GM21825 (cell line): ENCODE measurements at regions not wholly inside any gene's neighbourhood (a gene's known extent, or its start where the extent isn't known, plus 50 kb on each side); places are given as distances from the start of the nearest gene placed in this dataset.
"Not testable (repeated sequence)": the region's sequence is repeated elsewhere in the genome, so short reads cannot be mapped to it uniquely, and the experiment has no call there.

Experiments
- ATAC-seq: cut with Tn5 transposase; IDR thresholded peaks from one replicate; pipeline ENCODE4 v1.9.1; 2021; ENCODE audit warnings: mild to moderate bottlenecking, moderate library complexity; ENCODE audit not compliant: unreplicated experiment

GRCh38 chr18:21928925-21929324 lies 188.3 kb downstream of the MIB1 start:
- ATAC-seq, result no peak

GRCh38 chr18:21930177-21930576 lies 189.6 kb downstream of the MIB1 start:
- no peak for ATAC-seq

DNA sequence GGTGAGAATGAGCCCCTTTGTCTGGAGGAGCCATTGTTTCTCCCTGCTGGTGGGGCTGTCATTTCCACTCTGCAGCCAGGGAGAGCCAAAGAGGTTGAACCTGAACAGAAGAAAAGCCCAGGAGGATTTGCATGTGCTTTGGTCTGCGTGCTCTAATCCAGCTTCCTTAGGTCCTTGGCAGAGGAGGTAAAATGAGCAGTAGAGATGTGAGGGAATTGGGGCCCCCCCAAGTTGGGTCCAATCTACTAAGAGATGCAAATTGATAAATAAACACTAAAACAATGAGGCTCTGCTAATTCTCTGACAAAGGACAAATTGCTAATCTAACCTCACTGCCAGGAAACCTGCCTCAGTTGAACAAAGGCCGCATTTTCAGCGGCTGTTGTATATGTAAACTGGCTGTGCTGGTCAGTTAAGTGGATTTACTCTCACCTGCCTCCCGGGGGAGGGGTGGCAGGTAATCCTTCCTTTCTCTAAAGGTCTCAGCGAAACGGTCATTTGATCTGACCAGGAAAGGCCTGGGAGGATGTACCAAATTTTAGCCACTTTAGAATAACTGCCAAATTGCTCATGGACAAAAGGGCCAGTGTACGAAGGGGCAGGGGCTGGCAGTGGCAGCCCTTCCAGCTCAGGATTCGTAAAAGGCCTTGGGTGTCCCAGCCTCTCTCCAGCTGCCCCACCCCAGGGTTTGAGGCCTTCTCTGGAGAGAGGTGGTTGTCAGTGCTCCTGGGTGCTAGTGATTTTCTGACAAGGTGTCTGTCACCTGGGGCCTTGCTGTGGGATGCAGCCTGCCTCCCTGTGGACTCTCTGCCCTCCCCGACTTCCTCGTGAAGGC lies 193.6 kb downstream of the MIB1 start:
- no peak for ATAC-seq

GRCh38 chr18:21934766-21935015 lies 194.1 kb downstream of the MIB1 start:
- no peak for ATAC-seq

- ATAC-seq, result no peak
Measured at GRCh38 chr18:21943456-21943855, 202.9 kb downstream of the MIB1 start.

GRCh38 chr18:21949326-21950015 lies 208.9 kb downstream of the MIB1 start:
- ATAC-seq, result no peak

- ATAC-seq, result peak; percentile 93
Measured at GRCh38 chr18:21955757-21956652, 213.4 kb upstream of the GATA6 start.

DNA sequence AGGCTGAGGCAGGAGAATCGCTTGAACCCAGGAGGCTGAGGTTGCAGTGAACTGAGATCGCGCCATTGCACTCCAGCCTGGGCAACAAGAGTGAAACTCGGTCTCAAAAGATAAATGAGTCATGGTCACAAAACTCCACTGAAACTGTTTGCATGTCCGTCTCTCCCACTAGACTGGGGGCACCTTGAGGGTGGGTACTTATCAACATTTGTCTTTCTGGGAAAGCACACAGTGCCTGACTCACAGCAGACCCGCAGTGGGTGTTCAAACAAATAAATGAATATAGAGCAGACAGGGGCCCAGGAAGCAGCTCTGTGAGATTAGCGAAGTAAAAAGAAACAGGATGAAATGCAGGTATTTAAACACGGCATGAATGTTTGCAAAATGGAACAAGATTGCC lies 211.1 kb upstream of the GATA6 start:
- ATAC-seq, result no peak

- no peak for ATAC-seq
Measured at GRCh38 chr18:21958707-21959450, 210.5 kb upstream of the GATA6 start.

- ATAC-seq, result no peak
Measured at GRCh38 chr18:21960189-21960588, 209.2 kb upstream of the GATA6 start.

DNA sequence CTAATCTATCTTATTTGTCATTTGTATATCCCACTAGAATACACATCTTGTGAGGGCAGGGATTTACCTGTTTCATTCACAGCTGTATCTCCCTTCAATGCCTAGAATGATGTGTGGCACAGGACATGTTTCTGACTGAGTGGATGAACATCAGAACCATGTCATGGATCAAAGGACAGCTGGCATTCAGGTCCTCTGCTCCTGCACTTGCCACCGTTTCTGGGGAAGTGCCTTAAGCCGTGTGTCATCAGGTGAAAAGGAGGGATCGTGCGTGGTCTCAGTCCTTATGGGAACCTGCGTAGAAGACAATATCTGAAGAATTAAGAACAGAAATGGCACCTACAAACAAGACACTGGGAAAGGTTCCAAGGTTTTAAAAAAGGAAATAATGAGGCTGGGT lies 206.1 kb upstream of the GATA6 start:
- ATAC-seq, result no peak

DNA sequence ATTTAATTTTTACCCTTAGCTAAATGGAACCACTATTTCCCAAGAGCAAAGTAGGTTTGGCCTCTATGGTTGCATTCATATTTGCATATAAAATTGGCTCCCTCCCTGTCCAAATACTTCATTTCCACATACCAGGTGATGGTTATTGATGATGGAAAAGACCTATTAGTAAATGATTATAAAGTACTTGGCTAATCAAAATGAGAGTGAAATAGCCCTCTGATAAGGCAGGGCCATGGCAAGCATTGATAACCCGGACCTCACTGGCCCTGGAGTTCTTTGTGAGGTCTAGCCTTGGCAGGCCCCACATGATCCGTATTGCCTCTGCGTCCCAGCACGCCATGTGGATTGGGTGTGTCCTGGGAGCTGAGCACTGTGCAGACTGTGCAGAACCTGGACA lies 201.1 kb upstream of the GATA6 start:
- no peak for ATAC-seq

GRCh38 chr18:21972281-21972680 lies 197.1 kb upstream of the GATA6 start:
- ATAC-seq, result no peak

GRCh38 chr18:21975954-21976353 lies 193.4 kb upstream of the GATA6 start:
- ATAC-seq, result not testable (repeated sequence)

DNA sequence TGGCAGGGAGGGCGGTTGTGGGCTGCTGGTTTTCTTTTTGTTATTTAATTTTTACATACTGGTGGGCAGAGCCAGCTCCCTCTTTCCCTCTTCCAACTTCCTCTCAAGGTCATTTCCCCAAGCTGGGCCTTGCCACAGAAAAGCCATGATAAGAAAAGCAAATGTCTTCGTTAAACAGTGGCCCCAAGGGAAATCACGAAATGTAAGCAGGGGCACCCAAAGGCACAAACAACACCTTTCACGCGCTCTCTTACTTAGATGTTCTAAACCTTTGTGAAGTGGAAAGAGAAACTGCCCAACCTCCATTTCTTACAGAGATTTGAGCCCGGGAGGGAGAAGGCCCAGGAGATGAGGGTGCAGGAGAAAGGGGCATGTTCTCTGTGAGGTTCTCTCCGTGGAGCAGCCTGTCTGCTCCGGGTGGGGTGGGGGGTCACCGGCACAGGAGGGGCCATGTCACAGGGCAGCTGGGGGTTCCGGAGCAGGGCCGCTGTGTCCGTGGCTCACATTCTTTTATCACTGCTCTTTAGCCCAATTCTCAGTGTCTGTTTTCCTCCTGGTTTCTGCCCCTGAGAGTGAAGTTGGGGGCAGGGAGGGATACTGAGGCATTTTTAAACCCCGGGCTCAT lies 190.7 kb upstream of the GATA6 start:
- no peak for ATAC-seq

- ATAC-seq, result no peak
Measured at GRCh38 chr18:21979171-21979560, 190.2 kb upstream of the GATA6 start.

DNA sequence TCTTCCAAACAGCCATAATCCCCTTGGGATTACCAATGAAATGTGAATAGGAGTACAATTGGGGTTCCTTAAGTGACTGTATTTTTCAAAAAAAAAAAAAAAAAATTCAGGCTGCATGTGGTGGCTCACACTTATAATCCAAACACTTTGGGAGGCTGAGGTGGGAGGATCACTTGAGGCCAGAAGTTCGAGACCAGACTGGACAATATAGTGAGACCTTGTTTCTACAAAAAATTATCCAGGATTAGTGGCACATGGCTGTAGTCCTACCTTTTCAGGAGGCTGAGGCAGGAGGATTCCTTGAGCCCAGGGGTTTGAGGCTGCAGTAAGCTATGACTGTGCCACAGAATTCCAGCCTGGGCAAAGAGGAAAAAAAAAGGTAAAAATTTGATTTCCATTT lies 189.6 kb upstream of the GATA6 start:
- ATAC-seq, result no peak

DNA sequence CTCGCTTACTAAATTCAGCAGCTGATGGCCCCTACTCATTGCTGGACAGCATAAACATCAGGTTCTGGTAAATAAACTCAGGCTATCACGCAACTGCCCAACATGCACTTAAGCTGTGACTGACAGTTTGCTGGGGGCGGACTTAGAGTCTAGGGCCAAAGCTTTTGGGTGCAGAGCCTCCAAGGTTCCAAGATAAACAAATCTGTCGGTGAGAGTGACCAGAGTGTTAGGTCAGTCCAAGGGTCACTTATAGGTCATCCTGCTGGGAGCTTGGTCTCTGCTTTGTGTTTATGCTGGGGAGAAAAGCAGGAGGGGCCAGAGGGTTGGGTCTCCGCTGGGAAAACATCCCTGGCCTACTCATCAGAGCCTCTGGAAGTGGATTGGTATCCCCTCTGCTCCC lies 188.6 kb upstream of the GATA6 start:
- no peak for ATAC-seq

DNA sequence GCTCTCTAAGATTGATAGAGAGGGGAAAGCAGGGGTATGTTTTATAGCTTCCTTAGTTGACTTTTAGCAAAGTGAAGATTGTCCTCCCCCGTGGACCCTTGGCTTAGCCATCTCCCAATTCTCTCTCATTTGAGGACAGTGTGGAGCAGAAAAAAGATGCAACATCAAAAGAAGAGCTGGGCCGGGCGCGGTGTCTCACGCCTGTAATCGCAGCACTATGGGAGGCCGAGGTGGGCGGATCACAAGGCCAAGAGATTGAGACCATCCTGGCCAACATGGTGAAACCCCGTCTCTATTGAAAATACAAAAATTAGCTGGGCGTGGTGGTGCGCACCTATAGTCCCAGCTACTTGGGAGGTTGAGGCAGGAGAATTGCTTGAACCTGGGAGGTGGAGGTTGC lies 187.9 kb upstream of the GATA6 start:
- not testable (repeated sequence) for ATAC-seq

- no peak for ATAC-seq
Measured at GRCh38 chr18:21991081-21991534, 178.3 kb upstream of the GATA6 start.
